ENCODE measurements at regions not wholly inside any gene's neighbourhood (a gene's known extent, or its start where the extent isn't known, plus 50 kb on each side); places are given as distances from the start of the nearest gene placed in this dataset.

DNA sequence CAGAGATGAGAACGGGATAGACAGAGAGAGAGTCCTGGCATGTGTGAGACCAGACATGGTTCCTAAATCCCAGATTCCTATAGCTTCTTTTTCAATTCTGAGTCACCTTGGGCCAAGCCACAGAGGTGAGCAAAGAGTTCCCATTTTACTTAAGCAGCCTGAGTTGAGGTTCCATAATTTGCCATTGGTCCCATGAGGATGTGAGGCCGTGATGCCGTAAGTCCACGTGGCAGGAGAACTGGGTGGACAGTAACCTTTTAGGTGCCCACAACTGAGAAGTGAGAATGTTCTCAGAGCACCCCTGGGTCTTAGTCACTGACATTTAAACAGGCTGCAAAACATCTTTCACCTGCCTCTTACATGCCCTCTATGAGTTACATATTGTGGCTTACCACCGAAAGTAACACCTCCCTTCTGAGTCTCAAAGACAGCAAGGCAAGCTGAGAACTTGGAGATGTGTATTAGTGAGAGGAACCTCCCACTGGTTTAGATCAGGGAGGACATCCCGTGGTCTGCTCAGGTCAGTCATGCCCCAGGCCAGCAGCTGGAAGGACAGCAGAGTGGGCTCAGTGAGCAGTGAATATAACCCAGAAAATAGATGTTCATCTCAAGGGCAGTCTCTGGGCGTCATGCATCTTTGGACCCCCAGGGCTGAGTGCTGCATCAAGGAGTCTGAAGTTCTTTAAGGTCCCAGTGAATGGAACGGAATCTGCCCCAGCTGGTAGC lies 127.9 kb upstream of the LGALSL start:
- TF ChIP-seq SIN3A (IDR thresholded peaks at IDR 0.05; ENCODE audit: borderline replicate concordance, insufficient read depth, low read length) (no peak), TAF1 (IDR thresholded peaks at IDR 0.05; ENCODE audit: borderline replicate concordance, insufficient read depth, low read length) (no peak), POLR2AphosphoS5 (IDR thresholded peaks at IDR 0.05; ENCODE audit: low read depth, low read length) (no peak), REST (IDR thresholded peaks at IDR 0.05; ENCODE audit: insufficient read depth in 1 of 2, low read depth in 2 of 2, low read length in 2 of 2) (no peak)

Data from PFSK-1 (cell line).